ENCODE measurements at regions not wholly inside any gene's neighbourhood (a gene's known extent, or its start where the extent isn't known, plus 50 kb on each side); places are given as distances from the start of the nearest gene placed in this dataset.

DNA sequence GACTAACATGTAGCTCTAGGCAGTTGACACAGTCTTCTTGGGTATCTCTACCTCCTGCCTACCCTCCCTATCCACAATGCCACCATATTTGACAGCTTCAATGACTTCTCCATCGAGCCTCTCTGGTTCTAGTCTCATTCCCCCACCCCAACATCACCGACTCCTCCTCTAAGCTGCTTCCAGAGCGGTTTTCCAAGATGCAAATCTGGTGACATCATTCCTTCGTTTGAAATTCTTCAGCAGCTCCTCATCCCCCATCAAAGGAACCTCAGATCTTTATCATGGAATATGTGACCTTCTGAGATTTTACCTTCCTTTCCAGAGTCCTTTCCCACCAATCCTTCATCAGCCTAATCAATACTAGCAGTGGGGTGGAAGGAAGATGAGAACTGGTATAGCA, 352.4 kb upstream of the RUNX1 start:
- TF ChIP-seq POLR2A (IDR thresholded peaks at IDR 0.05; ENCODE audit: low read length) (no peak), GATA1 (IDR thresholded peaks at IDR 0.05; ENCODE audit: low read depth, low read length) (no peak)

Measured in erythroblast (primary cell).